ENCODE measurements at regions not wholly inside any gene's neighbourhood (a gene's known extent, or its start where the extent isn't known, plus 50 kb on each side); places are given as distances from the start of the nearest gene placed in this dataset.

DNA sequence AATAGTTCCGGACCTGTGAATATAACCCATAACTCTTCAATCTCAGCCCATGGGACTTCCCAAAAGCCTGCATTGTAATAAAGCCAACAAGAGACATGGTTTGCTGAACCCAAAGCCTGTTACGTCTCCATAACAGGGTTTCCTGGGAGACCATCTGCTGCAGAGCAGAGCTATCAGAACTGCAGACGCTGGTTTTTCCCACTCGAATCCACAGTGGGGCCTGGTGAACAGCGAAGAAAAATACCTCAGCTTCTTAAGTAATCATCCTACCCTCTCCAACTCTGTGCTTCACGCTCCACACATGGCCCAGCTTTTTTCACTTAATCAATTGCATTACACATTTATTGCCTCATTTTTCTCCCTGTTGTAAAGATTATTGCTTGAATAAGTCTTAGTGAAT is 409.5 kb upstream of the GRIA1 start:
- H3K36me3 ChIP-seq (ENCODE audit: control insufficient read depth in 2 of 2, extremely low read depth in 1 of 2, insufficient read depth in 2 of 2, low read length in 2 of 2) = no peaks in the 10 kb centered on the region
- no peak overlapping the region for H3K4me2 ChIP-seq (ENCODE audit: control insufficient read depth, extremely low read depth, insufficient read depth, low read depth, low read length)
- FAIRE-seq (no peak), DNase-seq (ENCODE audit: low read depth, low spot score) (no peak)
- H3K27ac ChIP-seq (ENCODE audit: control insufficient read depth, insufficient read depth, low read length) = no peak overlapping the region
- H3K9me1 ChIP-seq (ENCODE audit: control insufficient read depth, extremely low read depth, insufficient read depth, low read length) = no peaks in the 10 kb centered on the region
- H2AFZ ChIP-seq (ENCODE audit: control insufficient read depth, low read length) = no peak overlapping the region
- H4K20me1 ChIP-seq (ENCODE audit: control insufficient read depth, extremely low read depth, insufficient read depth, low read length) = no peaks in the 10 kb centered on the region
- H3K9me3 ChIP-seq (ENCODE audit: control insufficient read depth, low read depth, low read length) = no peaks in the 10 kb centered on the region
- no peaks in the 10 kb centered on the region for H3K27me3 ChIP-seq (ENCODE audit: control insufficient read depth, extremely low read depth, insufficient read depth, low read length)
- no peak overlapping the region for H3K9ac ChIP-seq (ENCODE audit: control insufficient read depth, extremely low read depth, insufficient read depth, low read length)
- dilution Hi-C loops (cut with MboI; ENCODE audit: extremely low pct_ligation_motif_present, low sequenced_read_pairs) = no loop called here
- no peak overlapping the region for H3K4me3 ChIP-seq (ENCODE audit: control insufficient read depth in 2 of 3, extremely low read depth in 1 of 3, insufficient read depth in 2 of 3, low read depth in 1 of 3, low read length in 3 of 3)
- peaks cover 49% of the 10 kb centered on the region for H3K4me1 ChIP-seq (ENCODE audit: control insufficient read depth, extremely low read depth, insufficient read depth, low read length)
- no peak for TF ChIP-seq CTCF (optimal IDR thresholded peaks at IDR 0.05 in 1 of 3, IDR thresholded peaks at IDR 0.05 in 1 of 3, conservative IDR thresholded peaks at IDR 0.05 in 1 of 3; ENCODE audit: extremely low read depth in 1 of 3, insufficient read depth in 2 of 3, low read length in 3 of 3)
- TF ChIP-seq EZH2 (IDR thresholded peaks at IDR 0.05; ENCODE audit: low read length) = no peak
- H3K79me2 ChIP-seq (ENCODE audit: control insufficient read depth, insufficient read depth, low read length) = no peaks in the 10 kb centered on the region

DNA sequence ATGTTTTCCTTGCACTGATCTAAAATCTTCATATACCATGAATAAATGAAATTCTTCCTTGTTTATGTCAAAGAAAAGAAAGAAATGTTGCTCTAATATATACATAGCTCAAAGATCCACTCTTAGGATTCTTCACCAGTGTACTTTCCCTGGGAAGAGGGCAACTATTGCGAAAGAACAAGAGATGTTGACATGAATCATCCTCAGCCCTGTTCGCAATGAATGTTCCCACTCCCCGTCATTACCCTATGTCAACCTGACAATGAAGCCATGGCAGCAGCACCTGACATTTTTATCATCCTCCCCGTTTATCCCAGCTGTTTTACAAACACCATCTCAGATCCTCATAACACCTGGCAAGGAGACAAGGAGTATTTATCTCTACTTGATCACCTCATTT is 409.1 kb upstream of the GRIA1 start:
- no peak overlapping the region for H3K4me3 ChIP-seq (ENCODE audit: control insufficient read depth in 2 of 3, extremely low read depth in 1 of 3, insufficient read depth in 2 of 3, low read depth in 1 of 3, low read length in 3 of 3)
- no peaks in the 10 kb centered on the region for H4K20me1 ChIP-seq (ENCODE audit: control insufficient read depth, extremely low read depth, insufficient read depth, low read length)
- peak; percentile 49 for FAIRE-seq
- dilution Hi-C loops (cut with MboI; ENCODE audit: extremely low pct_ligation_motif_present, low sequenced_read_pairs) = no loop called here
- TF ChIP-seq CTCF (optimal IDR thresholded peaks at IDR 0.05 in 1 of 3, IDR thresholded peaks at IDR 0.05 in 1 of 3, conservative IDR thresholded peaks at IDR 0.05 in 1 of 3; ENCODE audit: extremely low read depth in 1 of 3, insufficient read depth in 2 of 3, low read length in 3 of 3) (no peak), EZH2 (IDR thresholded peaks at IDR 0.05; ENCODE audit: low read length) (no peak)
- no peaks in the 10 kb centered on the region for H3K36me3 ChIP-seq (ENCODE audit: control insufficient read depth in 2 of 2, extremely low read depth in 1 of 2, insufficient read depth in 2 of 2, low read length in 2 of 2)
- H3K9me3 ChIP-seq (ENCODE audit: control insufficient read depth, low read depth, low read length) = no peaks in the 10 kb centered on the region
- no peak overlapping the region for H3K9ac ChIP-seq (ENCODE audit: control insufficient read depth, extremely low read depth, insufficient read depth, low read length)
- H2AFZ ChIP-seq (ENCODE audit: control insufficient read depth, low read length) = no peak overlapping the region
- DNase-seq (ENCODE audit: low read depth, low spot score) = peak; percentile 41
- no peaks in the 10 kb centered on the region for H3K79me2 ChIP-seq (ENCODE audit: control insufficient read depth, insufficient read depth, low read length)
- no peak overlapping the region for H3K4me2 ChIP-seq (ENCODE audit: control insufficient read depth, extremely low read depth, insufficient read depth, low read depth, low read length)
- no peaks in the 10 kb centered on the region for H3K9me1 ChIP-seq (ENCODE audit: control insufficient read depth, extremely low read depth, insufficient read depth, low read length)
- H3K27ac ChIP-seq (ENCODE audit: control insufficient read depth, insufficient read depth, low read length) = no peak overlapping the region
- no peaks in the 10 kb centered on the region for H3K27me3 ChIP-seq (ENCODE audit: control insufficient read depth, extremely low read depth, insufficient read depth, low read length)
- peaks cover 49% of the 10 kb centered on the region for H3K4me1 ChIP-seq (ENCODE audit: control insufficient read depth, extremely low read depth, insufficient read depth, low read length)
